A549 (cell line): ENCODE measurements at regions not wholly inside any gene's neighbourhood (a gene's known extent, or its start where the extent isn't known, plus 50 kb on each side); places are given as distances from the start of the nearest gene placed in this dataset.

Source experiments
- ATAC-seq, 2 experiments: fragments of 200-7000 bp in 1 of 2; fragments of >200 bp in 1 of 2; cut with Nextera tagmentation in 1 of 2; cut with Tn5 transposase in 1 of 2; 3 replicates each; pipeline versions ENCODE4 v1.8.0 to v1.9.1; 2018 to 2020; ENCODE audit warnings: mild to moderate bottlenecking in 1 of 2, moderate library complexity in 1 of 2
- CTCF ChIA-PET: fragments of 300-600 bp; sonication (Branson Sonifier 250); formaldehyde crosslinking; extraction: SDS; loops from one replicate; lab custom pipeline; 2021; ENCODE audit warnings: antibody characterized with exemption, inconsistent platforms; lab: Yijun Ruan, JAX
- POLR2A ChIA-PET: fragments of 350-600 bp; formaldehyde crosslinking; extraction: SDS; loops from one replicate; lab custom pipeline; 2021; ENCODE audit warnings: antibody characterized with exemption, inconsistent platforms; lab: Yijun Ruan, JAX
- DNase-seq, 2 experiments: peaks; one replicate each; pipeline versions ENCODE4 v3.0.0 to v3.0.0-alpha.2; 2011 to 2016; ENCODE audit warnings: low read depth in 1 of 2, low spot score in 1 of 2
- FAIRE-seq: peaks from 2 replicates; lab custom pipeline; 2011; peaks lifted over from hg19 to GRCh38; lab: Jason Lieb, UNC
- H3K27ac ChIP-seq, 2 experiments: fragments of >200 bp; sonication (Bioruptor Twin); formaldehyde crosslinking; 3 replicates each; pipeline ENCODE4 v1.5.1; 2016 to 2017
- H3K4me1 ChIP-seq: fragments of >200 bp; sonication (Bioruptor Twin); formaldehyde crosslinking; 3 replicates; pipeline ENCODE4 v1.6.1; 2016
- H3K4me2 ChIP-seq: fragments of >200 bp; sonication (Bioruptor Twin); formaldehyde crosslinking; 3 replicates; pipeline ENCODE4 v1.6.1; 2016
- H3K4me3 ChIP-seq: fragments of >200 bp; sonication (Bioruptor Twin); formaldehyde crosslinking; 3 replicates; pipeline ENCODE4 v1.5.1; 2016
- H3K9me3 ChIP-seq: fragments of >200 bp; sonication (Bioruptor Twin); formaldehyde crosslinking; 3 replicates; pipeline ENCODE4 v1.6.1; 2016
- CHD4 ChIP-seq: fragments of 200-600 bp; sonication (generic); IDR thresholded peaks from 2 replicates; pipeline ENCODE4 v1.6.1; 2016; ENCODE audit warnings: antibody characterized with exemption, mild to moderate bottlenecking, borderline replicate concordance
- EP300 ChIP-seq, 2 experiments: fragments of >200 bp; sonication (Bioruptor Twin); formaldehyde crosslinking; IDR thresholded peaks; 2 replicates in 1 of 2; 3 replicates in 1 of 2; pipeline ENCODE4 v1.6.1; 2016 to 2017
- HEYL ChIP-seq: fragments of 250-450 bp; sonication (Bioruptor Pico); IDR thresholded peaks from 2 replicates; pipeline ENCODE4 v1.8.0; 2021; ENCODE audit warnings: mild to moderate bottlenecking, moderate library complexity
- KDM1A ChIP-seq: fragments of 200-600 bp; sonication (generic); IDR thresholded peaks from 2 replicates; pipeline ENCODE4 v1.6.1; 2016; ENCODE audit warnings: low read depth, mild to moderate bottlenecking
- MAFK ChIP-seq: fragments of 450-650 bp; IDR thresholded peaks from 2 replicates; pipeline ENCODE4 v1.6.1; 2014; ENCODE audit not compliant: partially characterized antibody
- NFE2L2 ChIP-seq: fragments of 150-350 bp; conservative IDR thresholded peaks from 2 replicates; pipeline ENCODE4 v1.6.1; 2014; ENCODE audit warnings: low read length
- NPAS2 ChIP-seq: fragments of 250-450 bp; sonication (Bioruptor Pico); IDR thresholded peaks from 2 replicates; pipeline ENCODE4 v1.8.0; 2022; ENCODE audit warnings: mild to moderate bottlenecking, moderate library complexity, borderline replicate concordance
- RAD21 ChIP-seq, 2 experiments: fragments of >200 bp in 1 of 2; sonication (Bioruptor Twin) in 1 of 2; formaldehyde crosslinking in 1 of 2; IDR thresholded peaks in 1 of 2; conservative IDR thresholded peaks in 1 of 2; 2 replicates in 1 of 2; 3 replicates in 1 of 2; pipeline ENCODE4 v1.6.1; 2012 to 2018; ENCODE audit warnings: inconsistent platforms in 1 of 2
- ZC3H11A ChIP-seq: fragments of 450-650 bp; IDR thresholded peaks from 2 replicates; pipeline ENCODE4 v1.6.1; 2014; ENCODE audit warnings: antibody characterized with exemption, mild to moderate bottlenecking
- WGBS: methylation state at CpG from one replicate; pipeline ENCODE4 v1.1.6; 2017; ENCODE audit errors: missing lambda C conversion rate; 5-methylcytosine and 5-hydroxymethylcytosine counted together
- TF ChIP-seq, protein P1 (sequence below): fragments of >200 bp; sonication (Bioruptor Twin); formaldehyde crosslinking; IDR thresholded peaks from 3 replicates; pipeline ENCODE4 v1.5.1; 2016
- TF ChIP-seq, protein P2 (sequence below): fragments of 250-450 bp; sonication (Bioruptor Pico); IDR thresholded peaks from 2 replicates; pipeline ENCODE4 v1.5.0; 2020; ENCODE audit warnings: low read depth, mild to moderate bottlenecking, moderate library complexity
- TF ChIP-seq, protein P3 (sequence below): fragments of >200 bp; sonication (Bioruptor Twin); formaldehyde crosslinking; IDR thresholded peaks from 2 replicates; pipeline ENCODE4 v1.6.1; 2016
- TF ChIP-seq, protein P4 (sequence below): fragments of >200 bp; sonication (Bioruptor Twin); formaldehyde crosslinking; IDR thresholded peaks from 3 replicates; pipeline ENCODE4 v1.6.1; 2016
- TF ChIP-seq, protein P5 (sequence below): IDR thresholded peaks from 2 replicates; pipeline ENCODE4 v1.6.1; 2012; ENCODE audit warnings: low read depth, borderline replicate concordance

DNA sequence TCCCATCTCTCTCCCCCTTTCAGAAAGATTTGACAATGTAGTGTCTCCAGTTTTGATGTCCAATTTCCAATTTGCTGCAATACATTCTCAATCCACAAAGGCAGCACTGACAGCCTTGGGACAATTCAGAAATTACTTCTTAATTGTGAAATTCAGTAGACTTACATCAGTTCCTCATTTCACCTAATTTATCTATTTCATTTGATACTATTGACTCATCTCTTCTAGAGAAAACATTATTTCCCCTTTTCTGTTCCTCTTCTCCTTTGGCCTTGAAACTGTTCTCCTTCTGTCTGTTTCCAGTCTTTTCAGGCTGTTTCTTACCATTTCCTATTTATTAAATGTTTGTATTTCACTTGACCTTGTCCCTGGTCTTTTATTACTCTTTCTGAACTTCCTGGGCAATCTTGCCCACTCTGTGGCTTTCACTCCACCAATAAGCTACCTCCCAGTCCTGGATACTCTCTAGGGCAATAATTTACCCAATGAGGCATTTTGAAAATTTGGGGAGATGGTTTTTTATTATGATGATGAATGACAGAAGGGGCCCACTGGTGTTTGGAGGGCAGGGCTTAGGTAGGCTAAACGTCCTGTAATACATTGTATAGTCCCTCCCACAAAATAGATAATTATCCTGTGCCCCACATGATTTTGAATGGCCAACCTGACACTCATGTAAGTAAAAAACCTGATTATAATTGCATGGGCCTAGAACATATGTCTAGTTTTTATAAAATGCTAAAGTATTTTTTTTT is 498.0 kb upstream of the BOD1L1 start (continued):
- TF ChIP-seq, protein P1, sequence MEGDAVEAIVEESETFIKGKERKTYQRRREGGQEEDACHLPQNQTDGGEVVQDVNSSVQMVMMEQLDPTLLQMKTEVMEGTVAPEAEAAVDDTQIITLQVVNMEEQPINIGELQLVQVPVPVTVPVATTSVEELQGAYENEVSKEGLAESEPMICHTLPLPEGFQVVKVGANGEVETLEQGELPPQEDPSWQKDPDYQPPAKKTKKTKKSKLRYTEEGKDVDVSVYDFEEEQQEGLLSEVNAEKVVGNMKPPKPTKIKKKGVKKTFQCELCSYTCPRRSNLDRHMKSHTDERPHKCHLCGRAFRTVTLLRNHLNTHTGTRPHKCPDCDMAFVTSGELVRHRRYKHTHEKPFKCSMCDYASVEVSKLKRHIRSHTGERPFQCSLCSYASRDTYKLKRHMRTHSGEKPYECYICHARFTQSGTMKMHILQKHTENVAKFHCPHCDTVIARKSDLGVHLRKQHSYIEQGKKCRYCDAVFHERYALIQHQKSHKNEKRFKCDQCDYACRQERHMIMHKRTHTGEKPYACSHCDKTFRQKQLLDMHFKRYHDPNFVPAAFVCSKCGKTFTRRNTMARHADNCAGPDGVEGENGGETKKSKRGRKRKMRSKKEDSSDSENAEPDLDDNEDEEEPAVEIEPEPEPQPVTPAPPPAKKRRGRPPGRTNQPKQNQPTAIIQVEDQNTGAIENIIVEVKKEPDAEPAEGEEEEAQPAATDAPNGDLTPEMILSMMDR = no peak
- TF ChIP-seq EP300 (IDR thresholded peaks at IDR 0.05) = no peak
- TF ChIP-seq MAFK = no peak
- TF ChIP-seq, protein P2, sequence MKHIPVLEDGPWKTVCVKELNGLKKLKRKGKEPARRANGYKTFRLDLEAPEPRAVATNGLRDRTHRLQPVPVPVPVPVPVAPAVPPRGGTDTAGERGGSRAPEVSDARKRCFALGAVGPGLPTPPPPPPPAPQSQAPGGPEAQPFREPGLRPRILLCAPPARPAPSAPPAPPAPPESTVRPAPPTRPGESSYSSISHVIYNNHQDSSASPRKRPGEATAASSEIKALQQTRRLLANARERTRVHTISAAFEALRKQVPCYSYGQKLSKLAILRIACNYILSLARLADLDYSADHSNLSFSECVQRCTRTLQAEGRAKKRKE = no peak
- no peak for TF ChIP-seq NFE2L2

DNA sequence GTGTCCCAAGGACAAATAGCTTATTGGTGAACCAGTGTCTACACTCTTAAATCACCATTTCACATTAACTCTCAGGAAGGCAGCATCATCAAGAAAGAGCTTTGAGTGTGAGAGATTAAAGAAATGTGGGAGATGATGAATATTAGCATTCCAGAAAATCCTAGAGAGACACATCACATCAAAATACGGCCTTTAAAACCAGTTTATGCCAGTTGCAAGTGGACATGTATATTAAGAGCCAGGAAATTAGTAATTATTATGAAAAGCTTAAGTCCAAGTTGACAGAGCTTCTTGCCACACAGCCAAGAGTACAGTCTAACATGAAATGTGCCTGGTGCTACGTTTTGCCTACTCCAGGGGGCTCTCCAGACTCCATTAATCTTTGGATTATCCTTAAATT is 503.0 kb upstream of the BOD1L1 start:
- TF ChIP-seq, protein P3, sequence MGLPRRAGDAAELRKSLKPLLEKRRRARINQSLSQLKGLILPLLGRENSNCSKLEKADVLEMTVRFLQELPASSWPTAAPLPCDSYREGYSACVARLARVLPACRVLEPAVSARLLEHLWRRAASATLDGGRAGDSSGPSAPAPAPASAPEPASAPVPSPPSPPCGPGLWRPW = no peak
- no peak for TF ChIP-seq NPAS2 (CRISPR knock-in tag)
- TF ChIP-seq, protein P4, sequence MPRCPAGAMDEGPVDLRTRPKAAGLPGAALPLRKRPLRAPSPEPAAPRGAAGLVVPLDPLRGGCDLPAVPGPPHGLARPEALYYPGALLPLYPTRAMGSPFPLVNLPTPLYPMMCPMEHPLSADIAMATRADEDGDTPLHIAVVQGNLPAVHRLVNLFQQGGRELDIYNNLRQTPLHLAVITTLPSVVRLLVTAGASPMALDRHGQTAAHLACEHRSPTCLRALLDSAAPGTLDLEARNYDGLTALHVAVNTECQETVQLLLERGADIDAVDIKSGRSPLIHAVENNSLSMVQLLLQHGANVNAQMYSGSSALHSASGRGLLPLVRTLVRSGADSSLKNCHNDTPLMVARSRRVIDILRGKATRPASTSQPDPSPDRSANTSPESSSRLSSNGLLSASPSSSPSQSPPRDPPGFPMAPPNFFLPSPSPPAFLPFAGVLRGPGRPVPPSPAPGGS = no peak
- no peak for TF ChIP-seq HEYL (CRISPR knock-in tag)
- TF ChIP-seq, protein P1 = no peak
- TF ChIP-seq ZC3H11A = no peak
- no peak for TF ChIP-seq CHD4
- no peak for TF ChIP-seq RAD21 (conservative IDR thresholded peaks at IDR 0.05 in 1 of 2, IDR thresholded peaks at IDR 0.05 in 1 of 2)
- TF ChIP-seq KDM1A = no peak
- WGBS = 56% methylated on average over 2 of the region's 2 CpGs
- FAIRE-seq (no peak), DNase-seq (no peak), ATAC-seq (no peak)
- H3K9me3 ChIP-seq = no peaks in the 10 kb centered on the region
- H3K4me2 ChIP-seq = no peak overlapping the region
- POLR2A ChIA-PET = no interaction called here
- no peak overlapping the region for H3K27ac ChIP-seq
- CTCF ChIA-PET = no interaction called here
- no peaks in the 10 kb centered on the region for H3K4me1 ChIP-seq
- no peak overlapping the region for H3K4me3 ChIP-seq

DNA sequence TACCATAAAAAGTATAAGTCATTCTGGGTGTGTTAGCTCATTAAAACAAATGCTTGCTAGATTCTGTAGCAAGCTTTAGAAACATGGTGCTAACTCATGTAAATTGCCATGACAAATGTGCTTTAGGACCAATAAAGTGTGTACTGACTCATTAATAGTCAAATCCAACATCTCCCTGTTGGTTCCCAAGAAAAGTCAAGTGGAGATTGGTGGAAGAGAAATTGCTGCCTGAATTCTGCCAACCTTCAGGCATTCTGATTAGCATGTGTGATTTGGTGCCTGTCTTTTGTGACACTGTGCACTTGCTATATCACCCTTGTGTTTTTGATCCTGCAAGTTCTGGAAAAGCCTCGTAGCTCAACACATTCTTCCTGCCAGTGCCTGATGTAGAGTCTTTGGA is 503.8 kb upstream of the BOD1L1 start:
- H3K4me2 ChIP-seq = no peak overlapping the region
- TF ChIP-seq, protein P5, sequence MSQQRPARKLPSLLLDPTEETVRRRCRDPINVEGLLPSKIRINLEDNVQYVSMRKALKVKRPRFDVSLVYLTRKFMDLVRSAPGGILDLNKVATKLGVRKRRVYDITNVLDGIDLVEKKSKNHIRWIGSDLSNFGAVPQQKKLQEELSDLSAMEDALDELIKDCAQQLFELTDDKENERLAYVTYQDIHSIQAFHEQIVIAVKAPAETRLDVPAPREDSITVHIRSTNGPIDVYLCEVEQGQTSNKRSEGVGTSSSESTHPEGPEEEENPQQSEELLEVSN = no peak
- no peak for TF ChIP-seq NPAS2 (CRISPR knock-in tag)
- no peaks in the 10 kb centered on the region for H3K4me1 ChIP-seq
- CTCF ChIA-PET = no interaction called here
- DNase-seq (no peak), FAIRE-seq (no peak), ATAC-seq (no peak)
- H3K27ac ChIP-seq = no peak overlapping the region
- no peak overlapping the region for H3K4me3 ChIP-seq
- WGBS = 82% methylated on average over 1 of the region's 1 CpG
- POLR2A ChIA-PET = no interaction called here
- no peaks in the 10 kb centered on the region for H3K9me3 ChIP-seq
